GM13977 (cell line): ENCODE measurements at regions not wholly inside any gene's neighbourhood (a gene's known extent, or its start where the extent isn't known, plus 50 kb on each side); places are given as distances from the start of the nearest gene placed in this dataset.

ENCODE experiments used
- DNase-seq: peaks from one replicate; pipeline ENCODE4 v3.0.0; 2012; ENCODE audit warnings: low spot score
- in situ Hi-C: fragments of 300-500 bp; cut with MboI; formaldehyde crosslinking; loops from one replicate; pipeline ENCODE4 v1.12.0; 2022; ENCODE audit warnings: low sequenced_read_pairs, low pct_unique_long_range_greater_than_20kb, mixed read lengths, inconsistent platforms; ENCODE audit not compliant: unreplicated experiment
- TF ChIP-seq, protein P1 (sequence below): IDR thresholded peaks from 2 replicates; pipeline ENCODE4 v1.5.1; 2012; ENCODE audit warnings: mild to moderate bottlenecking, control low read depth; ENCODE audit not compliant: insufficient read depth; ENCODE audit errors: extremely low read depth, missing control alignments

DNA sequence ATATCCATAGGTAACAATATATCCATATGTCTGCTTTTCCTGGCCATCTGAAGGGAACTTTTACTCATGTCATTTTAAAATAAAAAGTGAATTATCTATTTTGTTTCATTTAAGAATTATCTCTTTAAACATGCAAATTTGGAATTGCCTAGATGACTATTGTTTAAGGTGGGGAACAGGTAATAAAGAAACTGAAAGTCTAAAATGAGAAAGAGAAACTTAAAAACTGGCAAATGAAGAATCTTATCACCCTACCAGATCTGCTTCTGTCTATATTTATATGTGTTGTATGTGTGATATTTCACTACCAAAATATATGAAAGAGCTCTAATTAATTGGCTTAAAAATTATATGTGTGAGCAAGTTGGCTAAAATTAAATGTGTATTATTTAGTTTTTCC lies 243.2 kb upstream of the KCNH7 start:
- DNase-seq, result no peak
- TF ChIP-seq, protein P1, sequence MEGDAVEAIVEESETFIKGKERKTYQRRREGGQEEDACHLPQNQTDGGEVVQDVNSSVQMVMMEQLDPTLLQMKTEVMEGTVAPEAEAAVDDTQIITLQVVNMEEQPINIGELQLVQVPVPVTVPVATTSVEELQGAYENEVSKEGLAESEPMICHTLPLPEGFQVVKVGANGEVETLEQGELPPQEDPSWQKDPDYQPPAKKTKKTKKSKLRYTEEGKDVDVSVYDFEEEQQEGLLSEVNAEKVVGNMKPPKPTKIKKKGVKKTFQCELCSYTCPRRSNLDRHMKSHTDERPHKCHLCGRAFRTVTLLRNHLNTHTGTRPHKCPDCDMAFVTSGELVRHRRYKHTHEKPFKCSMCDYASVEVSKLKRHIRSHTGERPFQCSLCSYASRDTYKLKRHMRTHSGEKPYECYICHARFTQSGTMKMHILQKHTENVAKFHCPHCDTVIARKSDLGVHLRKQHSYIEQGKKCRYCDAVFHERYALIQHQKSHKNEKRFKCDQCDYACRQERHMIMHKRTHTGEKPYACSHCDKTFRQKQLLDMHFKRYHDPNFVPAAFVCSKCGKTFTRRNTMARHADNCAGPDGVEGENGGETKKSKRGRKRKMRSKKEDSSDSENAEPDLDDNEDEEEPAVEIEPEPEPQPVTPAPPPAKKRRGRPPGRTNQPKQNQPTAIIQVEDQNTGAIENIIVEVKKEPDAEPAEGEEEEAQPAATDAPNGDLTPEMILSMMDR, result no peak
- in situ Hi-C loops, result no loop called here

DNA sequence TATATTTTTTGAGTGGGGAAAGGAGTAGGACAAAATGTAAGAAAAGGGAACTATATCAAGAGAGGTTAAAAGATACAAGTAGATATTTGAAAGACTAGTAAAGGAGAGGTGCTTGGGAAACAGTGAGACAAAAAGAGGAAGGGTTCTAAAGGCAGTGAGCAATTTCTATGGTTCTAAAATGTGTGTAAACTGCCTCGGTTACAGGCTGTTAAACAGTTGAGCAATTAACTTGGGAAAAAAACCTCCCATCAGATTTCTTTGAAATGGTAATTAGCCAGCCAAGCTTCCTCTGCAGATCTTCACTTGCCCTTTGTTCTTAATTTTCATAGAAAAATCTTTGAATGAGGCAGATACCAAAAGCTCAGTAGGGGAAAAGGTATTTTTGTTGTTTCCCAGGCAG lies 238.7 kb upstream of the KCNH7 start:
- in situ Hi-C loops, result no loop called here
- DNase-seq, result no peak
- TF ChIP-seq, protein P1, result no peak

DNA sequence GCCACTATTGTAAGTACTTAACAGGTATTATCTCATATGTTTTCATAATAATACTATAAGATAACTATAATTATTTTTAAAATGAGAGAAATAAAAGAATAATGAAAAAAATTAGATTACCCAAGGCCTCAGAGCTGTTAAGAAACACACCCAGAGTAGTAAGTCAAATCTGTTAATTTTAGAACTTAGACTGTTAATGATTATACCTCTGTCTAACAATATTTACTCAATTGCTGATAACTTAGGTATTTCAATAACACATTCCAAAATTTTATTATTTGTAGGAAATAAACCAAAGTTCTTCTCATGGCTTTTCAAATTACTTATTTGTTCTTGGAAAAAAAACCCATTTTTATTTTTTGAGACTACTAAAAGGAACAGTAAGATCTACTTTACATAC lies 227.5 kb upstream of the KCNH7 start:
- TF ChIP-seq, protein P1, result no peak
- in situ Hi-C loops, result no loop called here
- no peak for DNase-seq

DNA sequence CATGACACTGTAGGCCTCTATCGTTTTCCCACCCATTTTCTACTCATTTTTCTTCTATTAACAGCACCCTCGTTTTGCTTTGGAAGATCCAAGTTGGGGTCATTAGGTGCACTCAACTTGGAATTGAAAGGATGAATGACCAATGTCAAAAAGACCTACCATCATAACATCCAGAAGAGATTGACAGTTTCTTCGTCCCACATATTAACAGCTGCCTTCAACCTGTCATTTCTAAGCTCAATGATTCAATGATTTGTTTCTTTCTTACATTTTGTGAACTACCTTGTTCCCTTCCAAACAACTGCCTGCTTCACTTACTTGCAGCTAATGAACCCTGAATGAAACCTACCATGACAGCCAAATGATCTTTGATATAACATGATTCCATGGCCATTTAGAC lies 224.0 kb upstream of the KCNH7 start:
- no peak for DNase-seq
- in situ Hi-C loops, result no loop called here
- TF ChIP-seq, protein P1, result no peak

DNA sequence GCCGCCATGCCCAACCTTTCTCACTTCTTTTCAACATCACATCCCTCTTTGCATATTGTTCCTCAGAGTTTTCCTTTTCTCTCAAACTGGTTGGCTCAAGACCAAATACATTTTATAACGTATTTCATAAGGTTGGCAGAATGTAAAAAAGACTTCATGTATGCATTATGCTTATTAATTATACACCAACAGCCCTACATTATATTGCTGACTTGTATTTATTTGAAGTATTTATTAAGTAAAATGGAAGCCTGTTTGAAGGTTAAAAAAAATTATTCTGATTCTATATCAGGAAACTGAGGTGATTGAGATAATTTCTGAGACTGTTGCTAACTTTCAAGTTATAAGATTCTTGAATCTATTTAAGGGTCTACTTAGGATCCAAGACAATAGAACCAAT lies 208.0 kb upstream of the KCNH7 start:
- TF ChIP-seq, protein P1, result no peak
- in situ Hi-C loops, result no loop called here
- DNase-seq, result no peak

DNA sequence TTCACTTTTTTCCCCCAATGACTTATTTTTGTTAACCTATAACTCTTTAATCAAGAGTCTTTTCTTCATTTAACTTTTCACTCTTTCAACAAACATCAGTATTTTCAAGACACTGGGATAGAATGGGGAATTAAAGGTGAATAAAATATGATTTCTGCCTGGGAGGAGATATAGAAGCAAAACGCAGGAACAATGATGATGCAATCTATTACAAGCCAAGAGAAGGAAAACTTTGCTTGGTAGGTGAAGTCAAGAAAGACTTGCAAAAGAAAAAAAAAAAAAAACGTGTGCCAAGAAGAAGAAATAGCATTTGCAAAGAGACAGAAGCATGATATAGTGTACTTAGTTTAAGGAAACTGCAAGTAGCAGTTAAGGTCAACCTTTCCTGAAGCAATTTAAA lies 207.3 kb upstream of the KCNH7 start:
- DNase-seq, result no peak
- TF ChIP-seq, protein P1, result no peak
- in situ Hi-C loops, result no loop called here

DNA sequence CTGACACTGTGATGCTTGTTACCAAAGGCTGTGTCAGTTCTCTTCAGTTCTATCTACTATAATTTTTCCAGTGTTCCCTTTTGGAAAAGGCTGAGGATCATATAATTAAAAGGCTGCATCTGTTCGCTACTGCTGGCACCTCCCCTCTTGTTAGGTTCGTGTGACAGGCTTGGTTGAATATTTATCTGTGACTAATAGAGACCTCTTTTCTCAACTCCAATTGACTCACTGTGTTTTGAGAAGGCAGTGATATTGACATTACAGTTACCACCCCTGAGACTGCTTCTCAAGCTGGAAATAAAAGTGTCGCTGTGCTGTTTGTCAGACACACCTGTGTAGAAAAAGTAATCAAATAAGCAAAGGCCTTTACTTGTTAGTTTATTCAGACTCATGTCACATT lies 205.5 kb upstream of the KCNH7 start:
- TF ChIP-seq, protein P1, result no peak
- DNase-seq, result no peak
- in situ Hi-C loops, result no loop called here
